ENCODE measurements at regions not wholly inside any gene's neighbourhood (a gene's known extent, or its start where the extent isn't known, plus 50 kb on each side); places are given as distances from the start of the nearest gene placed in this dataset.
A peak's percentile ranks its signal among the peaks of the same experiment; 100 is the strongest.

DNA sequence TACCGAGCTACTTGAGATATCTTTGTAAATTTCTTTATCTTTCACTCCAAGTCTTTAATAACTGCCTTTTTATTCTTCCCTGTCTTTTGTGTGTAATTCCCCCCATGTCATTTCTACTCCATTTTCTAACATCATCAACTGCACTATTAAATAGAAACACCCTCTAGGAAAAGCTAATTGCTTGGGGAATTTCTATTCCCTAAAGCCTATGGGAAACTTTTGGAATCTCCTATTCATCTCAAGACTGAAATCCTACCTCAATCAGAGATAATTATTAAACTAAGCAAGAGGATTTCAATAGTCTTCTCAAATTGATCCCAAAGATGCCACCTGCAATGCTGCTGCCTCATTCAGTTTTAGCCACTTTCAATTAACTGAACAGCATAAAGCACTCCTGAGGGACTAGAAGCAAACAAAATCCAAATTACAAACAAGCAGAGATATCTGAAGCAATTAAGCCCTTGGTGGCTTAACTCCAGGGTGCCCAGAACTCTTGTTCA, 598.7 kb downstream of the IGSF11 start:
- in situ Hi-C loops (cut with HindIII; ENCODE audit: low sequenced_read_pairs), result no loop called here
- no peak for DNase-seq (ENCODE audit: low spot score)

DNA sequence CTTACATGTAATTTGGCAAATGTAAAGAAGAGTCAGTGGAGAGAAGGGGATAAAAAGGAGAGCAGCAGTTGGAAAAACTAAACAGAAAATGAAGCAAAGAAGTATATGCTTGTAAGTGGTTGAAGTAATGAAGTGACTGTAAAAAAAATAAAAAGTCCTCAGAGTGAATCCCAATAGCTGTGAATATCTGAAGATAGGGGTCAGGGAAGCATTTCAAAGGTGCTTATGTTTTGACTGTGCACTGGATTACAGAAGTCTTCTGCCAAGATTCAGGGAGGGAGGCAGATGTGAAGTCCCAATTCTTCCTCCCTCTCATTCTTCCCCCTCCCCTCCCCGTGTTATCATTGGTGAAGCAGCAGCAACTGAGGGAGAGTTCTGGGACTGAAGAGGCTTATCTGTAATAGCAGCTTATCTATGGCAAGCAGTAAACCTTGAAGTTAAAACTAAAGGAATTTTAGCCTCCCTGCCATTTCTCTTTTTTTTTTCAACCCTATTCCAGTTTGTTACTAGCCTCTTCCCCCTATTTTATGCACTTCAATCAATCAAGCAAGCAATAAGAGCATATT, 597.9 kb downstream of the IGSF11 start:
- DNase-seq (ENCODE audit: low spot score), result no peak

DNA sequence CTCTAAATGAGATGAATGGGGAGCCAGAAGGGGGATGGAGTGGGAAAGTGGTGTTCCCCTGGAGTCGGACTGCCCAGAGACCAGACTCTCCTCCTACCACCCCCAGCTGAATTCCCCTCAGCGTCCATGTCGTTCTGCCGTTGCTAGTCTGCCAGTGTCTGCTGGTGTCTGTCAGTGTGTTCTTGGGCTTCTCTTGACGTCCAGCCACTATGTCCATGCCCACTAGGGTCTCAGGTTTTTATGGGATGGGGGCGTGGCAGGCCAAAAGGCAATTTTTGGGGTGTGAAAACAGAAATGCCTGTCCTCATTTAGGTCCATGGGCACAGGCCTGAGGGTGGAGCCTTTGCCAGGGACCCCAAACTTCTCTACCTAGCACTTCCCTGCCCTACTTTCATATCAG, 589.6 kb downstream of the IGSF11 start:
- in situ Hi-C loops (cut with HindIII; ENCODE audit: low sequenced_read_pairs), result no loop called here
- no peak for DNase-seq (ENCODE audit: low spot score)

More for the DNA sequence above, 597.9 kb downstream of the IGSF11 start:
- in situ Hi-C loops (cut with HindIII; ENCODE audit: low sequenced_read_pairs), result no loop called here

DNA sequence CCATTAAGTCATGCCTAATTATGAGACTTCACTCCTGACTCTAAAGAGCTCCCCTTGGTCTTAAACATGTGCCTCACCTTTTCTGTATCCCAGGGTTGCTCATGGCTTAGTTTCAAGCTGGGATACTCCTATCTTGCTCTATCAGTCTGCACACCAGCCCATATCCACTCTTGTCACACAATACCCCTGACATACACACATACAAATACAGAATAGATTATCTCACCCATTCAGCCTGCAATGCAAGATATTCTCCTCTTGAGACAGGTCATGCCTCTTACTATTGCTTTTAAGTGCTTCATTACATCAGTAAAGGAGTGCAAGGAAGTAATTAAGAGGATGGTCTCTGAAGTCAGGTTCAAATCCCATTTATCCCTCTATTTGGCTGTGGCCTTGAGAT, 587.3 kb downstream of the IGSF11 start:
- in situ Hi-C loops (cut with HindIII; ENCODE audit: low sequenced_read_pairs), result no loop called here
- no peak for DNase-seq (ENCODE audit: low spot score)

DNA sequence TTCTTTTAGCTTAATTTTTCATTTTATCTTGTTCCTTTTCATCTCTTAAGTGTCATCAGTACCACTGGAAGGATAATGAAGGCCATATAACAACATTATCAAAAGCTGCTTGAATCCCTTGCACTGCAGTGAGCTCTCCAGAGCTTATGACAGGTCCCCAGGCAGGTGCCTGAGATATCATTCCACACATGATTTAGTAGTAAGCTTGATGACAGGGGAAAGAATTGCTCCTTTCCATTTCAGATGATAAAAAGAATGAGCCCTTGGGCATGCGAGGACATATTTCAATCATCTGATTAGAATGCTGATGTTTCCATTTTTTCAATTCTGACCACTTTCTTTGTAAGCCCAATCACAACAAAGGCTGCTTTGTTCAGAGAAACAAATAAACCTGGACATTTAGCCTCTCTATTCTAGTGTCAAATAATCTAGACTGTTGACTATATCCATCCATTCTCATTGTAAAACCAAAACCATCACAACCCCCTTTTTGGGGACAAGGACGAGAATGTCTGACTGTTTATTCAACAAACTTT, 567.8 kb downstream of the IGSF11 start:
- in situ Hi-C loops (cut with HindIII; ENCODE audit: low sequenced_read_pairs), result no loop called here
- no peak for DNase-seq (ENCODE audit: low spot score)

DNA sequence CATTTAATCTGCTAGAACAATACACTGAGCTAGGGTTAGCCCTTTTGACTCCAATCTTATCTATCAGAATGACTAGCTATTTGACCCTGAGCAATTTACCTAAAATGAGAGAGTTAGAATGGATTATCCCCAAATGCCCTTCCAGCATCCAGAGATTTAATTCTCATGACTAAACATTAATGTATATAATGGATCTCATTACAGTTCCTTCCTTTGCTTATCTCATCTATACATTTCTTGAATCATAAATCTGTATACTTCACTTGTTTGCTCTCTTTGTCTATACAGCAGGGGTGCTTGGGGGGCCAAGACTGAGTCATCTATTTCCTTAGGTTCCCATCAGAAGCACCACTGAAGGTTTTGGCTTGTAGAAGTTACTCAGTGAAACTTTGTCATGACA, 565.8 kb downstream of the IGSF11 start:
- DNase-seq (ENCODE audit: low spot score), result no peak
- in situ Hi-C loops (cut with HindIII; ENCODE audit: low sequenced_read_pairs), result no loop called here

DNA sequence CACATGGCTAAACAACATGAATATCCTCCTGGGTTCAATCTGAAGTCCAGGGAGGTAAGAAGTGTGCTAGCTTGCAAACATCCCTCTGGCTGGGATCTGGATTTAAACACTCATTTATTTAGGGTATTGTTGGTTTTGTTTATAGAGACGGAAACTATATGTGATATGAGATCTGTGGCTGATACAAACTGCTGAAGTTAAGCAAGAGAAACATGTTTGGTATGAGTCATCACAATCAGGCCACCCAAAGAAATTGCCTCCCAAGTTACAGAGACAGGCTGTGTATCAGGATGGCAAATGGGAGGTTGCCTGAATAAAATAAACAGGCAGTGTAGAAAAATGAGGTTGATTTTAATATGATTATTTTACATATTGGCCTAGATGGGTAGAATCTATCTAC, 562.1 kb downstream of the IGSF11 start:
- DNase-seq (ENCODE audit: low spot score), result no peak
- in situ Hi-C loops (cut with HindIII; ENCODE audit: low sequenced_read_pairs), result no loop called here

DNA sequence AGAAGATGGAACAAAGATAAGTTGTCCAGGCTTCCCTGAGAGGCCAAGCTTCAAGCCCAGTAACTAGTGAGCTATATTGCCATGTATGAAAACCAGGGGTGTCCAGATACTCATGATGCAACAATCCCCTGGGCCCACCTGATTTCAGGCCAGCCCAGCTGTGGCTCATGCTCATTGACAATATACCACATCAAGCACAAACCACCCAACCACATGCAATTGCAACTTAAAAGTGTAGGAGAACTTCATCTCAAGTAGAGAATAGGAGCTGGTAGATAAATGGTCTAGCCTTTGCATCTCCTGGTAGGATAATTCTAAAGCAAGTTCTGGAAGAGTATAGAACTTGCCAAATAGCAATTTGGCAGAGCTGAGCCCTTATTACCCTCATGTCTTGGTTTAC, 561.3 kb downstream of the IGSF11 start:
- in situ Hi-C loops (cut with HindIII; ENCODE audit: low sequenced_read_pairs), result no loop called here
- DNase-seq (ENCODE audit: low spot score), result no peak

DNA sequence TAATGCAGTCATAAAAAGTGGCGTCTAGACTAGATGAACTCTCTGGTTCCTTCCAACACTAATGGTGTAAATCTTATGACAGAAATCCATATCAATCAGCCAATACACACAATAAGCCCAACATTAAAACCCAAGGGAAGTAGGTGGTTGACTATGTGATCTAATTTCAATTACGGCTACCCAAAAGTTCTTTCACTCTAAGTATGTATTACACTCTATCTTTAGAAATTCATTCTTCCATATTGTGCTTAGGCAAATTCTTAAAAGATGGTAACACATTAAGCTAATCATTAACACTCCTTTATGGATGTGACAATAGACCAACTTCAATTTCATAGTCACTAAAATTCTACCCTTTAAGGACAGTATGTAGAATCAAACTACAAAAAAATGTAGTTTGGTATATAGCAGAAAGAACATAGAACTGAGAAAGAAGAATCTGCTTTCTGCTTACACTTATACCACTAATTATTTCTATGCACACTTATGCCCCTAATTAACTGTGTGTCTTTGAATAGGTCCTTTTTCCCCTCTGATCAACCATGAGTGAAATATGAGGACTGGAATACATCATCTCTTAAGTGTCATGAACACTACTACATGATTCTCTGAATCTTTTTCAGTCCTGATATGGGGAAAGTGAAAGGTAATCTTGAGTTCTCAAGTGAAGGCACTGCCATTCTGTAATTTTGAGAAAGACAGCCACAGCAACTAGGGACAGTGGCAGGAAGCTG, 557.6 kb downstream of the IGSF11 start:
- no peak for DNase-seq (ENCODE audit: low spot score)
- in situ Hi-C loops (cut with HindIII; ENCODE audit: low sequenced_read_pairs), result no loop called here

DNA sequence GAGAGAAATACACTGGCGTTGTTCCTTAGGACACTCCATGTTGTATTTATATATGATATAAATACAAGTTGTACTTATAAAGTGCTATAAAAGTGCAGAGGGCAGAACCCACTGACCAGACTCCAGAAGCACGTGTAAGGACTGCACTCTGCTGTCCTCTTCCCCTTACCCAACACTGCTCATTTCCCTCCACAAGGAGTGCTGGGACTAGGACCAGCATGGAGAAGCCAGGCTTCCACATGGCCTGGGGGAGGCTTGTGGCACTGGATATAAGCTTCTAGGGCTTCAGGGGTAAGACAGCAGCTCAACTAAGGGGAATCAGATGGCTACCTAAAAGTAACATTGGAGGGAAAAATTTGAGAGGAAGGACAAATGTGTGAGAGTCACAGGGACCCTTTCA, 556.9 kb downstream of the IGSF11 start:
- DNase-seq (ENCODE audit: low spot score), result no peak
- in situ Hi-C loops (cut with HindIII; ENCODE audit: low sequenced_read_pairs), result no loop called here

DNA sequence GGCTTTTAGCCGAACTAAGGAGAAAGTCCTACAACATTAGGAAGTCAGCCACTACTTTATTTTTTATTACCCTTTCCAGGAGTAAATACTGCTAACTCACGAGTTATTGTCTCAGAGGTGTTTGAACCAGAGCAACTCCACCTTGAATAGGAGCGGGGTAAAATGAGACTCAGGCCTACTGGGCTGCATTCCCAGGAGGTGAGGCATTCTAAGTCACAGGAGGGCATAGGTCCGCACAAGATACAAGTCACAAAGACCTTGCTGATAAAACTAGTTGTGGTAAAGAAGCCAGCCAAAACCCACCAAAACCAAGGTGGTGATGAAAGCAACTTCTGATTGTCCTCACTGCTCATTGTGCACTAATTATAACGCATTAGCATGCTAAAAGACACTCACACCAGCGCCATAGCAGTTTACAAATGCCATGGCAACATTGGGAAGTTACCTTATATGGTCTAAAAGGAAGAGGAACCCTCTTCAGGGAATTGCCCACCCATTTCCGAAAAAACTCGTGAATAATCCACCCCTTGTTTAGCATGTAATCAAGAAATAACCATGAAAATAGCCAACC, 555.9 kb downstream of the IGSF11 start:
- no peak for DNase-seq (ENCODE audit: low spot score)
- in situ Hi-C loops (cut with HindIII; ENCODE audit: low sequenced_read_pairs), result no loop called here

DNA sequence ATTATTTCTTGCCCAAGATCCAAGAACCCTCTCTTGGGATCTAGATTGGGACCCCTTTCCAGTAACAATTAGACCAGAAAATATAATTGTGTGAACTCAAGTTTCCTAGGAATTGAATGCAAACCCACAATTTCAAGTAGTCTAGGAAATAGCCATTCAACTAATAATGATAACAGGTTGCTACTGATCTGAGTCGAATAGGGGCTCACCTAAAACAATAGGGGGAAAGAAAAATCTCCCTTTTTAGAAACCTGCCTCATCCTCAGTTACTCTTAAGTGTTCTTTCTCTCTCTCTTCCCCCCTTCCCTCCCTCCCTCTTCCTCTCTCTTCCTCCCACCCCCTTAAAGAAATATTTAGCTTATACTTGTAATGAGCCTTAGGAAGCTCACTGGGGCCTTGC, 555.3 kb downstream of the IGSF11 start:
- in situ Hi-C loops (cut with HindIII; ENCODE audit: low sequenced_read_pairs), result no loop called here
- DNase-seq (ENCODE audit: low spot score), result no peak

DNA sequence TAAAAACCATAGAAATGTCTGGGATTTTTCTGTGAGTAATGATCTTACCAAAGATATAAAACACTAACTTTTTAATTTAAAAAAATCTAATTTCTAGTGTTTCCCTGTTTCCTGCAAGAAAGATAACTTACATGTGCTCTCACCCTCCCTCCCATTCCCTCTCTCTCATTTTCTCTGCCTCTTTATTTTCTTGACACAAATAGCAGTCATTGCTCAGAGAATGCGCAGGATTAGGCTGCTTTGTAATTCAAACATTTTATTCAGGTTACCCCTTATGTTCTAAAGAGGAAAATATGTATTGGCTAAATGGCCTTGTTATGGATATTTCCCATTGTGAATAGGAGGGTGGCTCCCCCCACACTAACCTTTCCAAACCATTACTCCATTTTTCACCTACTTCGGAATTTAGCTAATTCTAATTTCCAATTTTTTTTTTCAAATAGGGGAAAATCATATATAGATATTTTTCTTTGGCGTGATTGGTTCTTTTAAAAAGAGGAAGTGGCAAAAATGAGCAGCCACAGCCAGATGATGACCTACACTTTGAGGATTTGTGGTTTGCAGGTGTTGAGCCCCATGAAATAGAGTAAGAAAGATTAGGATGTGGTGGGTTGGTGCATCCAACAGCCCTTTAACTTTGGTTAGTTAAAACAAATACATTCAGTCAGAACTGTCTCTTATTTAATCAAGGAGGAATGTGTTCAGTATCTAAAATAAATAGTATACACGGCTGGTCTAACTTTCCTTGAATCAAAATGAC, 554.4 kb downstream of the IGSF11 start:
- in situ Hi-C loops (cut with HindIII; ENCODE audit: low sequenced_read_pairs), result no loop called here

DNA sequence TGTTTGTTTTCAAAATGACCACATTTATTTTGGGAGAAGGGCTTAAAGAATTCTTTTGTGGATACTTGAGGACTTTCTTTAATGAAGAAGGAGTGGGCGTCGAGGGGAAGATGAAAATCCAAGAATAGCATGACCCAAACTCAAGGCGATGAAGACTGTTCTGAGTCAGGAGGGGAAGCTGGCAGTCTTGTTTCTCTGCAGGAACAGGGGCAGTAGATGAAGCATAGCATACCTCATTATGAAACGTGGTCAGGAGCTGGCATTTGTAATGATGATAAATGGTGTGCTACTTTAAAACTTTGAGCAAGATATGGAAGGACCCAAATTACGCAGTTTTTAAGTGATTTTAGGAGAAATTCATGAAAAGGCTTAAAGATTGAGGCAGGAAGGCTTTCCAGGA, 549.0 kb downstream of the IGSF11 start:
- DNase-seq (ENCODE audit: low spot score), result no peak
- in situ Hi-C loops (cut with HindIII; ENCODE audit: low sequenced_read_pairs), result no loop called here

More for the DNA sequence above, 554.4 kb downstream of the IGSF11 start:
- no peak for DNase-seq (ENCODE audit: low spot score)

DNA sequence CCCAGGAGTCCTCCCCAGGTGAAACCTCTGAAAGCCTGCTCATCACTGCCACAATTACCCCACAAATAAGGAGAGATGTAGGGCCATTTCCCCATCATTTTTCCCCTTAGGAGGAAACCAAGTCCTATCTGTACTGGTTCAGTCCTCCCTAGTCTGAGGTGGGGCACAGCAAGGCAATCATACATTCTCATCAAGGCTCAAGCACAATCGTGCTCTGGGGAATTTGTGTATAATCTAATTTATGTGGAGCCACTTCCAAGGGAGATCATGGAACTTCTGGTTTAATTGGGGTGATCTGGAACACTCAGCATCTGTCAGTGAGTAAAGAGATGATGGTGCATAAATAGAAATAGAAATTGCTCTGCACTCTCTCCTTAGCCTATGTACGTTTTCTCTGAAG, 546.9 kb downstream of the IGSF11 start:
- in situ Hi-C loops (cut with HindIII; ENCODE audit: low sequenced_read_pairs), result no loop called here
- no peak for DNase-seq (ENCODE audit: low spot score)

DNA sequence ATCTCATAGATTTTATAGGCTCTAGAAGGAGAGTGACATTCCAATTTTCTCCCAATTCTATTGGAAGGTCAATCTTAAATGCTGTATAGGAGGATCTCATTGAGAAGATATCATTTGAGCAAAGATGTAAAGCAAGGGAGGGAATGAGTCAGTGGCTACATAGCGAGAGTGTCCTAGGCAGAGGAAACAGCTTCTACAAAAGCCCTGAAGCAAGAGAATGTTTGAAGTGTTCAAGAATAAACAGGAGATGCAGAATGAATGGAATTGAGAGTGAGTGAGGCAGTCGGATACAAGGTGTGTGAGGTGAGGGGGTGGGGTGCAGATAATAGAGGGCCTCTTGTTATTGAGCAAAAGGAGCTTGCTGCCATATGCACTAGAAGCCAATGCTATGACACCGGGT, 545.9 kb downstream of the IGSF11 start:
- DNase-seq (ENCODE audit: low spot score), result no peak
- in situ Hi-C loops (cut with HindIII; ENCODE audit: low sequenced_read_pairs), result no loop called here

DNA sequence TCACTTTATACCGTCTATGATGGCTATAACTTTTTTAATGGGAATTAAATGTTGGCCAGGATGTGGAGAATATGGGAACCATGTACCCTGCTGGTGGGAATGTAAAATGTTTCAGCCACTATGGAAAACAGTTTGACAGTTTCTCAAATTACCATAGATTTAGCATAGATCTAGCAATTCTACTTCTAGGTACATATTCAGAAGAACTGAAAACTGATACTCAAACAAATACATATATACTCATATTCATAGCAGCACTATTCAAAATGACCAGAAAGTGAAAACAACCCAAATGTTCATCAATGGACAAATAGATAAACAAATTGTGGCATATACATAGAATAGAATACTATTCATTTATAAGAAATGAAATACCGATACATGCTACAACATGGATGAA, 539.4 kb downstream of the IGSF11 start:
- in situ Hi-C loops (cut with HindIII; ENCODE audit: low sequenced_read_pairs), result no loop called here
- DNase-seq (ENCODE audit: low spot score), result no peak

DNA sequence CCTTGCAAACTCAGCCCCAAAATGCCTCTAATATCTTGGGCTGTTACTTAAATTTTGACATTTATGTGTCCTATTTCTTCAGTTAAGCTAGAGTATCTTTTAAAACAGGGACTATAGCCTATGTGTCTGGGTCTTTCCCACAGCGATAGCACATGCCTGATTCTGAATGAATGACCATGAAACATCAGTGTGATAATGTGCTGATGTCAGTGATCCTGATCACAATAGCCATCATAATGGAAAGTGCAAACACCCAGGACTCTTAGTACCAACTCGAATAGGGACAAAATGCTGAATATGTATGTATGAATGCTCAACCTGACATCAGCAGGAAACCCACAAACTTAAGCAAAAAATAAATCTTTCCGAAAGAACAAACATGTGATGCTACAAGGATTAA, 537.4 kb downstream of the IGSF11 start:
- no peak for DNase-seq (ENCODE audit: low spot score)
- in situ Hi-C loops (cut with HindIII; ENCODE audit: low sequenced_read_pairs), result no loop called here

DNA sequence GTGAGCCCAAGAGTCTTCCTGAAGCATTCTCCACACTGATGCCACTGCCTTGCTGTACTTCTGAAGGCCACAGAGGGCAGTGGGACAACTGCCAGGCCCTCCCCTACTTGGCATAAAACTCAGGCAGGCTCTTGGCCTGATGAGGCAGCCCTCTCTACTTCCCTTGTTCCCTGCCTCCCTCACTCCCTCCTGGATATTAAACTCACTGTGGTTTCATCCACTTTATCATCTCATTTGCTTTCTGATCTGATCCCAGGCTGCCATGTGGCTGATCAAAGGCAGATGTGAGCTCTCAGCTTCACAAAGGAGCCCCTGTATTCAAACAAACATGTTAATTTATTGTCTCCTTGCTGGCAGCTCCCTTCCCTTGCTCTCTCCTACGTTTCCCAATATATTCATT, 533.5 kb downstream of the IGSF11 start:
- peak; percentile 2 for DNase-seq (ENCODE audit: low spot score)
- in situ Hi-C loops (cut with HindIII; ENCODE audit: low sequenced_read_pairs), result no loop called here

DNA sequence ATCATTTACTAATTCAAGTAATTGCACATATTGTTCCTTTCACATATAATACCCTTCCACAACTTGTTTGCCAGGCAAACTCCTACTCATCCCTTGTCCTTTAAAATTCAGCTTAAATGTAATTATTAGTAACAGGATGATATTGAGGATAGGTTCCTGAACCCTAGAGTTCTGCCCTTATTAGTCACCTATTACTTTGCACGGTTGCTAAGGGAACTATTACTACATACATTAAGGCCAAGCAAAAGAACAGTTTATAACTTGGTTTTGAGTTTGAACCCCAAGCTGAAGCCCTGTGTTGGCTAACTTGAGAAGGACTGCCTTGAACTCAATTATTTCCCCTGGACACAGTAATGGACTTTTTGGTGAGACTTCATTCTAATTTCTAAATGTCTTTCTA, 529.7 kb downstream of the IGSF11 start:
- DNase-seq (ENCODE audit: low spot score), result no peak

More for the DNA sequence above, 529.7 kb downstream of the IGSF11 start:
- in situ Hi-C loops (cut with HindIII; ENCODE audit: low sequenced_read_pairs), result no loop called here

All from G401 (cell line).